ENCODE measurements at regions not wholly inside any gene's neighbourhood (a gene's known extent, or its start where the extent isn't known, plus 50 kb on each side); places are given as distances from the start of the nearest gene placed in this dataset.

DNA sequence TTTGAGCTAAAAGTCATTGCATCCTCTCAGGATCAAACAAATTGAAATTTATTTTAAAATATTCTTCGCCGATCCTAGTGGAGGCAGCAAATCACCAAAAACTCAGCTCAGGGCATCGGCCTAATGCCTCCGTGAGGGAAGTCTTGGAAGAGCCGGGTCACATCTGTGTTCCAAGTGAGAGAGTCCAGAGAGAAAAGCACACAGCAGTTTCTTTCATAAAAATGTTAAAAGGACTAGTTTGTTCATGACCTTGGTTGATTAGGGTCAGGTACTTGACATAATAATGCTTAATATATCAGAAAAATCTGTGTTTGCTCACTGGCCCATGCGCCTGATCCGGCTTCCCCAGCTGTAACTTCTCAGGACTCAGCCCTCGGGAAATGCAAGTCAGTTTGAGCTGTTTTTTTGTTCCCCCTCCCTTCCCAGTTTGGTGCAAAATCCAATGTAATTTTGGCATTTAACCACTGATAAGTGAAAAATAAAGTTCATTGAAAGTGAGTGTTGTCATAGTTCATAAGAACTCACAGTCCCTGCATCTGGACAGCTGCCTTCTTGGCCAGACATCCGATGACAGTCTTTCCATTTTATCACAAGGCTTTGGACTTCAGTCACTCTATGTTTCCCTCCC, 161.7 kb downstream of the CAND1 start:
- peaks cover 0 to 5% of the 10 kb centered on the region in 2 experiments; a peak in 1 of 4 replicates for H3K4me1 ChIP-seq (ENCODE audit: control insufficient read depth in 1 of 2, insufficient read depth in 2 of 2, low read length in 2 of 2)
- H4K20me1 ChIP-seq (ENCODE audit: insufficient read depth), result no peaks in the 10 kb centered on the region
- TF ChIP-seq RAD21 (IDR thresholded peaks at IDR 0.05; ENCODE audit: low read depth), result peak; percentile 24; the same call in 1 of the 2 replicates
- TF ChIP-seq FOSL1 (IDR thresholded peaks at IDR 0.05; ENCODE audit: low read depth), result no peak
- TF ChIP-seq, protein P1, sequence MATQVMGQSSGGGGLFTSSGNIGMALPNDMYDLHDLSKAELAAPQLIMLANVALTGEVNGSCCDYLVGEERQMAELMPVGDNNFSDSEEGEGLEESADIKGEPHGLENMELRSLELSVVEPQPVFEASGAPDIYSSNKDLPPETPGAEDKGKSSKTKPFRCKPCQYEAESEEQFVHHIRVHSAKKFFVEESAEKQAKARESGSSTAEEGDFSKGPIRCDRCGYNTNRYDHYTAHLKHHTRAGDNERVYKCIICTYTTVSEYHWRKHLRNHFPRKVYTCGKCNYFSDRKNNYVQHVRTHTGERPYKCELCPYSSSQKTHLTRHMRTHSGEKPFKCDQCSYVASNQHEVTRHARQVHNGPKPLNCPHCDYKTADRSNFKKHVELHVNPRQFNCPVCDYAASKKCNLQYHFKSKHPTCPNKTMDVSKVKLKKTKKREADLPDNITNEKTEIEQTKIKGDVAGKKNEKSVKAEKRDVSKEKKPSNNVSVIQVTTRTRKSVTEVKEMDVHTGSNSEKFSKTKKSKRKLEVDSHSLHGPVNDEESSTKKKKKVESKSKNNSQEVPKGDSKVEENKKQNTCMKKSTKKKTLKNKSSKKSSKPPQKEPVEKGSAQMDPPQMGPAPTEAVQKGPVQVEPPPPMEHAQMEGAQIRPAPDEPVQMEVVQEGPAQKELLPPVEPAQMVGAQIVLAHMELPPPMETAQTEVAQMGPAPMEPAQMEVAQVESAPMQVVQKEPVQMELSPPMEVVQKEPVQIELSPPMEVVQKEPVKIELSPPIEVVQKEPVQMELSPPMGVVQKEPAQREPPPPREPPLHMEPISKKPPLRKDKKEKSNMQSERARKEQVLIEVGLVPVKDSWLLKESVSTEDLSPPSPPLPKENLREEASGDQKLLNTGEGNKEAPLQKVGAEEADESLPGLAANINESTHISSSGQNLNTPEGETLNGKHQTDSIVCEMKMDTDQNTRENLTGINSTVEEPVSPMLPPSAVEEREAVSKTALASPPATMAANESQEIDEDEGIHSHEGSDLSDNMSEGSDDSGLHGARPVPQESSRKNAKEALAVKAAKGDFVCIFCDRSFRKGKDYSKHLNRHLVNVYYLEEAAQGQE (IDR thresholded peaks at IDR 0.05; ENCODE audit: low read depth), result no peak
- no peak for TF ChIP-seq EZH2 (IDR thresholded peaks at IDR 0.05)
- intact Hi-C loops (cut with micrococcal nuclease), result no loop called here
- no peaks in the 10 kb centered on the region for H3K36me3 ChIP-seq (ENCODE audit: control insufficient read depth in 1 of 2, insufficient read depth in 2 of 2, low read length in 2 of 2)
- no peak for DNase-seq (ENCODE audit: low read depth, low spot score)
- no peaks in the 10 kb centered on the region for H3K79me2 ChIP-seq (ENCODE audit: insufficient read depth, low read length)
- no peaks in the 10 kb centered on the region for H3K27me3 ChIP-seq (ENCODE audit: insufficient read depth, low read length)
- RAD21 ChIA-PET (ENCODE audit: low non-redundant PET in 1 of 2, low total read pairs in 2 of 2, uncharacterized antibody in 2 of 2, unreplicated experiment in 2 of 2), result no interaction called here
- no peak overlapping the region for H2AFZ ChIP-seq (ENCODE audit: low read depth, low read length, poor library complexity, severe bottlenecking)
- H3K4me3 ChIP-seq (replicated peaks in 1 of 2; ENCODE audit: low read depth in 1 of 2, low read length in 2 of 2), result no peak overlapping the region
- H3K9me2 ChIP-seq (ENCODE audit: insufficient read depth), result no peaks in the 10 kb centered on the region
- no peaks in the 10 kb centered on the region for H3K9me3 ChIP-seq (ENCODE audit: control insufficient read depth in 1 of 2, insufficient read depth in 1 of 2, low read depth in 1 of 2, low read length in 2 of 2)
- ATAC-seq, result no peak
- POLR2A ChIA-PET, result no interaction called here
- no peak overlapping the region for H3K4me2 ChIP-seq (ENCODE audit: low read length)
- BruUV-seq (replicated peaks), result no TSS peak
- CTCF ChIA-PET, result interaction anchor here (0.7 kb wide), 1 partner anchor 512 kb away, joined by 3 read pairs; no protein-coding TSS in a partner anchor
- no peak overlapping the region for H3K27ac ChIP-seq (ENCODE audit: low read depth, low read length)
- no peak overlapping the region for H3K9ac ChIP-seq (ENCODE audit: low read length)

DNA sequence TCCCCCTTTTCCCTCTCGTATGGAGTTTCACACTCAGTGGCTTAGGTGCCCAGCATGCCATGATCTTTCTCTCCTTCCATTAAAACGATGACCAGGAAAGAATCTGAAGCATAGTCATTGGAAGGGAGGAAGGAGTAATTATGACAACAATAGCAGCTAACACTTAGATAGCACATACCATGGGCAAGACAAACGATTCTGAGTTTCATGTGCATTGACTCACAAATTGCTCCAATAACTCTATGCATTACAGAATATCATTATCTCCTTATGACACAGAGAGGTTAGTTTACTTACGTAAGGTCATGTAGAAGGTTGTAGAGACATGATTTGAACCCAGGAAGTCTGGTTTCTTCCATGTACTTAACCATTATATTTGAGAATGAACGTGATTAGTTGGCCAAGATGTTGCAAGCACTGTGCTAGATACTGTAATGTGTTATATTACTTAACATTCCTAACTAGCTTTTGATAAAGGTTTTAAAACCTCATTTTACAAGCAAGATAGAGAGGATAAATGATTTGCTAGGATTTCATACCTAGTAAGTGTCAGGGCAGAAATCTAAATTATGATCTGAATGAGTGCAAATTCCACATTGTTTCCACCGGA, 162.4 kb downstream of the CAND1 start:
- H3K4me2 ChIP-seq (ENCODE audit: low read length), result no peak overlapping the region
- no peak for ATAC-seq
- H4K20me1 ChIP-seq (ENCODE audit: insufficient read depth), result no peaks in the 10 kb centered on the region
- H3K9me3 ChIP-seq (ENCODE audit: control insufficient read depth in 1 of 2, insufficient read depth in 1 of 2, low read depth in 1 of 2, low read length in 2 of 2), result no peaks in the 10 kb centered on the region
- no peak overlapping the region for H2AFZ ChIP-seq (ENCODE audit: low read depth, low read length, poor library complexity, severe bottlenecking)
- ChIA-PET RAD21 (ENCODE audit: low non-redundant PET in 1 of 2, low total read pairs in 2 of 2, uncharacterized antibody in 2 of 2, unreplicated experiment in 2 of 2) (no interaction called here), POLR2A (no interaction called here), CTCF (no interaction called here)
- H3K9ac ChIP-seq (ENCODE audit: low read length), result no peak overlapping the region
- no peaks in the 10 kb centered on the region for H3K79me2 ChIP-seq (ENCODE audit: insufficient read depth, low read length)
- no peaks in the 10 kb centered on the region for H3K9me2 ChIP-seq (ENCODE audit: insufficient read depth)
- intact Hi-C loops (cut with micrococcal nuclease), result no loop called here
- peaks cover 0 to 5% of the 10 kb centered on the region in 2 experiments; a peak in 1 of 4 replicates for H3K4me1 ChIP-seq (ENCODE audit: control insufficient read depth in 1 of 2, insufficient read depth in 2 of 2, low read length in 2 of 2)
- no peaks in the 10 kb centered on the region for H3K27me3 ChIP-seq (ENCODE audit: insufficient read depth, low read length)
- no peak for DNase-seq (ENCODE audit: low read depth, low spot score)
- no TSS peak for BruUV-seq (replicated peaks)
- no peaks in the 10 kb centered on the region for H3K36me3 ChIP-seq (ENCODE audit: control insufficient read depth in 1 of 2, insufficient read depth in 2 of 2, low read length in 2 of 2)
- H3K27ac ChIP-seq (ENCODE audit: low read depth, low read length), result no peak overlapping the region
- H3K4me3 ChIP-seq (replicated peaks in 1 of 2; ENCODE audit: low read depth in 1 of 2, low read length in 2 of 2), result no peak overlapping the region
- TF ChIP-seq POLR2A (IDR thresholded peaks at IDR 0.05; ENCODE audit: borderline replicate concordance, extremely low read depth, insufficient read depth, insufficient read length), result no peak
- no peak for TF ChIP-seq ZNF274 (IDR thresholded peaks at IDR 0.05; ENCODE audit: low read depth, low read length)
- no peak for TF ChIP-seq ELF1 (IDR thresholded peaks at IDR 0.05; ENCODE audit: borderline replicate concordance, low read depth)
- TF ChIP-seq, protein P1 (IDR thresholded peaks at IDR 0.05; ENCODE audit: low read depth), result no peak
- TF ChIP-seq YY1 (IDR thresholded peaks at IDR 0.05; ENCODE audit: extremely low read depth, insufficient replicate concordance, low read depth, low read length), result no peak
- no peak for TF ChIP-seq RAD21 (IDR thresholded peaks at IDR 0.05; ENCODE audit: low read depth)
- TF ChIP-seq, protein P2, sequence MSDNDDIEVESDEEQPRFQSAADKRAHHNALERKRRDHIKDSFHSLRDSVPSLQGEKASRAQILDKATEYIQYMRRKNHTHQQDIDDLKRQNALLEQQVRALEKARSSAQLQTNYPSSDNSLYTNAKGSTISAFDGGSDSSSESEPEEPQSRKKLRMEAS (IDR thresholded peaks at IDR 0.05), result no peak
- TF ChIP-seq SRF (IDR thresholded peaks at IDR 0.05; ENCODE audit: low read depth), result no peak
- TF ChIP-seq SP1 (IDR thresholded peaks at IDR 0.05; ENCODE audit: low read depth), result no peak
- TF ChIP-seq POLR2AphosphoS5 (IDR thresholded peaks at IDR 0.05; ENCODE audit: low read depth, low read length), result no peak
- no peak for TF ChIP-seq FOSL1 (IDR thresholded peaks at IDR 0.05; ENCODE audit: low read depth)
